Suprapubic skin (tissue), 4 donors: ENCODE measurements at regions not wholly inside any gene's neighbourhood (a gene's known extent, or its start where the extent isn't known, plus 50 kb on each side); places are given as distances from the start of the nearest gene placed in this dataset.

Experiments used
- CTCF ChIP-seq, 2 donors: fragments of 200-600 bp in 1 of 2; fragments of 450-650 bp in 1 of 2; sonication (generic) in 1 of 2; IDR thresholded peaks; one replicate each; pipeline ENCODE4 v1.5.1; 2016 to 2019; ENCODE audit warnings: antibody characterized with exemption in 2 of 2, mild to moderate bottlenecking in 1 of 2, moderate library complexity in 1 of 2
- EP300 ChIP-seq: sonication (generic); formaldehyde crosslinking; IDR thresholded peaks from one replicate; pipeline ENCODE4 v1.6.1; 2017; ENCODE audit warnings: antibody characterized with exemption
- POLR2A ChIP-seq, 2 donors: fragments of 450-650 bp; IDR thresholded peaks; one replicate each; pipeline ENCODE4 v1.6.1; 2017; ENCODE audit warnings: antibody characterized with exemption in 2 of 2, mild to moderate bottlenecking in 2 of 2, moderate library complexity in 2 of 2
- POLR2AphosphoS5 ChIP-seq, 3 donors: sonication (generic); formaldehyde crosslinking; IDR thresholded peaks; one replicate each; pipeline ENCODE4 v1.6.1; 2017; ENCODE audit warnings: antibody characterized with exemption in 3 of 3

GRCh38 chr3:145904138-145904537 lies 256.8 kb downstream of the PLOD2 start:
- TF ChIP-seq CTCF (IDR thresholded peaks at IDR 0.05) (no peak), EP300 (no peak), POLR2A (IDR thresholded peaks at IDR 0.05) (no peak), POLR2AphosphoS5 (IDR thresholded peaks at IDR 0.05) (no peak)
